OCI-LY3 (cell line): ENCODE measurements at regions not wholly inside any gene's neighbourhood (a gene's known extent, or its start where the extent isn't known, plus 50 kb on each side); places are given as distances from the start of the nearest gene placed in this dataset.

ENCODE experiments used
- H2AFZ ChIP-seq: fragments of 200-600, 300-600 bp; shearing (Covaris generic); 2 replicates; pipeline ENCODE4 v1.6.0; 2014; ENCODE audit warnings: antibody characterized with exemption, low read depth, low read length
- H3K27ac ChIP-seq: fragments of 200-600, 300-600 bp; sonication (generic); 2 replicates; pipeline ENCODE4 v1.5.1; 2014; ENCODE audit warnings: mild to moderate bottlenecking, low read length, moderate library complexity, mixed read lengths
- H3K27me3 ChIP-seq: fragments of 200-600, 300-600 bp; sonication (generic); 2 replicates; pipeline ENCODE4 v1.6.1; 2014; ENCODE audit warnings: low read depth, low read length, mixed read lengths
- H3K36me3 ChIP-seq: fragments of 200-600, 300-600 bp; sonication (generic); replicated peaks from 2 replicates; pipeline ENCODE3; 2014; ENCODE audit warnings: low read depth, low read length, mixed read lengths
- H3K4me1 ChIP-seq: fragments of 300-600, 200-600 bp; sonication (generic); 2 replicates; pipeline ENCODE4 v1.6.1; 2014; ENCODE audit warnings: low read length, mixed read lengths
- H3K4me2 ChIP-seq: fragments of 200-600, 300-600 bp; sonication (generic); 2 replicates; pipeline ENCODE4 v1.6.1; 2014; ENCODE audit warnings: low read length, mixed read lengths
- H3K4me3 ChIP-seq: fragments of 300-600, 200-600 bp; sonication (generic); 2 replicates; pipeline ENCODE4 v1.5.1; 2014; ENCODE audit warnings: antibody characterized with exemption, mild to moderate bottlenecking, low read length, moderate library complexity
- H3K79me2 ChIP-seq: fragments of 300-600, 200-600 bp; shearing (Covaris generic); 2 replicates; pipeline ENCODE4 v1.6.1; 2014; ENCODE audit warnings: mild to moderate bottlenecking, low read length, mixed read lengths
- H3K9ac ChIP-seq: fragments of 300-600, 200-600 bp; shearing (Covaris generic); 2 replicates; pipeline ENCODE4 v1.6.0; 2014; ENCODE audit warnings: mild to moderate bottlenecking, low read length, moderate library complexity
- H3K9me3 ChIP-seq: fragments of 200-600, 300-600 bp; shearing (Covaris generic); 2 replicates; pipeline ENCODE4 v1.6.1; 2014; ENCODE audit warnings: low read length, mixed read lengths; ENCODE audit not compliant: insufficient read depth
- H4K20me1 ChIP-seq: fragments of 200-600, 300-600 bp; sonication (generic); 2 replicates; pipeline ENCODE4 v1.6.1; 2016; ENCODE audit warnings: low read length, mixed read lengths; ENCODE audit not compliant: insufficient read depth
- EZH2phosphoT487 ChIP-seq: fragments of 200-600 bp; shearing (Covaris generic); IDR thresholded peaks from 2 replicates; pipeline ENCODE4 v1.6.1; 2018; ENCODE audit warnings: antibody characterized with exemption, mixed run types, low read depth
- TF ChIP-seq, protein P1 (sequence below): fragments of 200-600, 300-600 bp; sonication (generic); IDR thresholded peaks from 2 replicates; pipeline ENCODE4 v1.5.1; 2014; ENCODE audit warnings: antibody characterized with exemption, low read length, low read depth

DNA sequence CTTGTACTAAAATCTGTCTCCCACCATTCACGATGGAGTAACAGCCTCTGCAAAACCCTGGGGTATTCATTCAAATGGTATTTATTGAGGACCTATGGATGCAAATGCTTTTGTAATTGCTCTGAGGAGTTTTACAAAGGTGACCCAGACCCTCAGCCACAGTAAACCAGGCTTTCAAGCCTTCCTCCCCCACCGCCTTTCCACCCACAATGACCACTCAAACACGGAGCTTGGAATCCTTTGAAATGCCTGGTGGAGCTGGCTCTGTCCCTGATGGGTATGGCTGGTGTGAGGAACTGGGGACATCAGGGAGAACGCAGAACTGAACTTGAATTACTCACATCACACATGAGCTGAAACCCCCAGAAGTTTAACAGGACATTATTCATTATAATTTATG lies 246.4 kb downstream of the CDH26 start:
- H3K36me3 ChIP-seq, result no peaks in the 10 kb centered on the region
- no peak overlapping the region for H3K4me3 ChIP-seq
- H3K27ac ChIP-seq, result no peak overlapping the region
- no peak overlapping the region for H3K4me2 ChIP-seq
- no peaks in the 10 kb centered on the region for H3K79me2 ChIP-seq
- peaks cover 41% of the 10 kb centered on the region for H3K27me3 ChIP-seq
- no peaks in the 10 kb centered on the region for H3K4me1 ChIP-seq
- TF ChIP-seq, protein P1, sequence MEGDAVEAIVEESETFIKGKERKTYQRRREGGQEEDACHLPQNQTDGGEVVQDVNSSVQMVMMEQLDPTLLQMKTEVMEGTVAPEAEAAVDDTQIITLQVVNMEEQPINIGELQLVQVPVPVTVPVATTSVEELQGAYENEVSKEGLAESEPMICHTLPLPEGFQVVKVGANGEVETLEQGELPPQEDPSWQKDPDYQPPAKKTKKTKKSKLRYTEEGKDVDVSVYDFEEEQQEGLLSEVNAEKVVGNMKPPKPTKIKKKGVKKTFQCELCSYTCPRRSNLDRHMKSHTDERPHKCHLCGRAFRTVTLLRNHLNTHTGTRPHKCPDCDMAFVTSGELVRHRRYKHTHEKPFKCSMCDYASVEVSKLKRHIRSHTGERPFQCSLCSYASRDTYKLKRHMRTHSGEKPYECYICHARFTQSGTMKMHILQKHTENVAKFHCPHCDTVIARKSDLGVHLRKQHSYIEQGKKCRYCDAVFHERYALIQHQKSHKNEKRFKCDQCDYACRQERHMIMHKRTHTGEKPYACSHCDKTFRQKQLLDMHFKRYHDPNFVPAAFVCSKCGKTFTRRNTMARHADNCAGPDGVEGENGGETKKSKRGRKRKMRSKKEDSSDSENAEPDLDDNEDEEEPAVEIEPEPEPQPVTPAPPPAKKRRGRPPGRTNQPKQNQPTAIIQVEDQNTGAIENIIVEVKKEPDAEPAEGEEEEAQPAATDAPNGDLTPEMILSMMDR, result no peak
- no peak for TF ChIP-seq EZH2phosphoT487
- no peaks in the 10 kb centered on the region for H4K20me1 ChIP-seq
- no peak overlapping the region for H3K9ac ChIP-seq
- H2AFZ ChIP-seq, result no peak overlapping the region
- H3K9me3 ChIP-seq, result no peaks in the 10 kb centered on the region

DNA sequence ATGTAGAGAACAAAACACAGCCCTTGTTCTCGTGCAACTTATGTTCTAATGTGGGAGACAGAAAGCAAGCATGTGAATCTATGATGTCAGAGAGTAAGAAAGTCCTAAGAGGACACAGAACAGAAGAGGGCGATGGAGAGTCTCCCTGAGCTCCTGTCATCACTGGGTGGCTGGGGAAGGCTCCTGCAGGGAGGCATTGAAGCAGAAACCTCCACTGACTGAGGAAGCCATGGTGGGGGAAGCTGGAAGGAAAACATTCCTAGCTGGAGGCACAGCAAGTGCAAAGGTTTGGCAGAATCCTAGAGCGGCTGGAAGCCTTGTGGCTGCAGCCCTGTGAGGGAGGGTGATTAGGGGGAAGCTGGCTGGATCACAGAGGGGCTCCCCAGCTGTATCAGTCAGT lies 248.0 kb downstream of the CDH26 start:
- H3K4me2 ChIP-seq, result no peak overlapping the region
- peaks cover 49% of the 10 kb centered on the region for H3K27me3 ChIP-seq
- TF ChIP-seq, protein P1, result peak; percentile 39
- no peak for TF ChIP-seq EZH2phosphoT487
- no peak overlapping the region for H3K4me3 ChIP-seq
- no peaks in the 10 kb centered on the region for H4K20me1 ChIP-seq
- H3K36me3 ChIP-seq, result no peaks in the 10 kb centered on the region
- no peak overlapping the region for H3K9ac ChIP-seq
- H2AFZ ChIP-seq, result no peak overlapping the region
- H3K79me2 ChIP-seq, result no peaks in the 10 kb centered on the region
- peaks cover 1% of the 10 kb centered on the region; the same call in 1 of the 2 replicates for H3K4me1 ChIP-seq
- H3K9me3 ChIP-seq, result no peaks in the 10 kb centered on the region
- H3K27ac ChIP-seq, result no peak overlapping the region

DNA sequence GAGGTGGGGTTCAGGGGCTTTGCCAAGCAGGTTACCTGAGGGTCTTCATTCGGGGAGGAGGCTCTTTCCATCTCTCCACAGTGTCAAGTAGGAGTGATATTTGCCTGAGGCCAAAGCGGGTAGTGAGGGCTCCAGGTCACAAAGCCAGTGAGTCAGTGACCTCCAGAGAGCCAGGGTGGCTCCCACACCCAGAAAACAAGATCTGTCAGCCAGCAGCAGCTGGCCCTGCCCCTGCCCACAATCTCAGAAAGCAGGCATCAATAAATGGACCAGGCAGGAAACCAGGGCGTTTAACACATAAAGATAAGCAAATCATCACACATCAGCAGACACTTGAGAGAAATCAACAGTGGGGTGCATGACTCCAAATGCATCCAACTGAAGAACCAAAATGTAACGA lies 250.8 kb downstream of the CDH26 start:
- TF ChIP-seq, protein P1, result no peak
- no peak for TF ChIP-seq EZH2phosphoT487
- H2AFZ ChIP-seq, result no peak overlapping the region
- H3K9ac ChIP-seq, result no peak overlapping the region
- no peaks in the 10 kb centered on the region for H3K79me2 ChIP-seq
- no peaks in the 10 kb centered on the region for H3K9me3 ChIP-seq
- H3K4me1 ChIP-seq, result peaks cover 2% of the 10 kb centered on the region; the same call in 1 of the 2 replicates
- no peaks in the 10 kb centered on the region for H4K20me1 ChIP-seq
- H3K27me3 ChIP-seq, result peaks cover 38% of the 10 kb centered on the region
- no peak overlapping the region for H3K4me2 ChIP-seq
- no peak overlapping the region for H3K27ac ChIP-seq
- H3K4me3 ChIP-seq, result no peak overlapping the region
- no peaks in the 10 kb centered on the region for H3K36me3 ChIP-seq

DNA sequence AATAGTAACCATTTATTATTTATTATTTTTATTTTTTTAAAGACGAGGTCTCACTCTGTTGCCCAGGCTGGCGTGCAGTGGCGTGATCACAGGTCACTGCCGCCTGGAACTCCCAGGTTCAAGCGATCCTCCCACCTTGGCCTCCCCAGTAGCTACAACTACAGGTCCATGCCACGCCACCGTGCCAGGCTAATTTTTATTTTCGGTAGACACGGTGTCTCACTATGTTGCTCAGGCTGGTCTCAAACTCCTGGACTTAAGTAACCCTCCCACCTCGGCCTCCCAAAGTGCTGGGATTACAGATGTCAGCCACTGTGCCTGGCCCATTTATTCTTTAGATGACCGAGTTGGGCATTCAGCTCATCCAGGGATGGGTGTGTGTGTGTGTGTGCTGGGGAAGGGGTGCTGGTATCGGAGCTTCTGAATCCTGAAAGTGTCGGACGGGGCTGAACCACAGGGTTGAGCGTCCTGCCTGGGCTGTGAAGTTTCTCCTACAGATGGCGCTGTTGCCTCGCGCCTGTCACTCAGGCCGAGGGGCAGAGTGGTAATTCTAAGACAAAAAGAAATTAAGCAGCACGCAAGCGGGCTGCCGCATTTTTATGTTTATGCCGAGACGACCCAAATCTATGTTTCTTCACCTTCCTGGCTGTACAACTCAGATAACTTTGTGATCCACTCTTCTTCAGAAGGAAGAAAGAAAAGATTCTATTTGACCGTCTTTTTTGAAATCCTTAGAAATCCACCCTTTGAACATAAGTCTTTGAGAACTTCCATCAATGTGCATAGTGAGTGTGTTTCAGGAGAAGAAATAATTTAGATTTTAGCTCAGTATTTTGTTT lies 252.8 kb downstream of the CDH26 start:
- Histone ChIP-seq H3K4me1 (peaks cover 2% of the 10 kb centered on the region; the same call in 1 of the 2 replicates), H3K79me2 (no peaks in the 10 kb centered on the region), H3K9ac (no peak overlapping the region), H3K27ac (no peak overlapping the region), H3K9me3 (no peaks in the 10 kb centered on the region), H3K4me3 (0 out of 2 replicates have a peak overlapping the region, but pooled peaks have one; percentile 28), H4K20me1 (no peaks in the 10 kb centered on the region), H3K36me3 (no peaks in the 10 kb centered on the region), H3K27me3 (peaks cover 48% of the 10 kb centered on the region), H2AFZ (peak overlapping the region; percentile 81), H3K4me2 (peak overlapping the region; percentile 64)
- no peak for TF ChIP-seq EZH2phosphoT487
- TF ChIP-seq, protein P1, result peak; percentile 96
